ENCODE measurements at regions not wholly inside any gene's neighbourhood (a gene's known extent, or its start where the extent isn't known, plus 50 kb on each side); places are given as distances from the start of the nearest gene placed in this dataset.
A peak's percentile ranks its signal among the peaks of the same experiment; 100 is the strongest.

DNA sequence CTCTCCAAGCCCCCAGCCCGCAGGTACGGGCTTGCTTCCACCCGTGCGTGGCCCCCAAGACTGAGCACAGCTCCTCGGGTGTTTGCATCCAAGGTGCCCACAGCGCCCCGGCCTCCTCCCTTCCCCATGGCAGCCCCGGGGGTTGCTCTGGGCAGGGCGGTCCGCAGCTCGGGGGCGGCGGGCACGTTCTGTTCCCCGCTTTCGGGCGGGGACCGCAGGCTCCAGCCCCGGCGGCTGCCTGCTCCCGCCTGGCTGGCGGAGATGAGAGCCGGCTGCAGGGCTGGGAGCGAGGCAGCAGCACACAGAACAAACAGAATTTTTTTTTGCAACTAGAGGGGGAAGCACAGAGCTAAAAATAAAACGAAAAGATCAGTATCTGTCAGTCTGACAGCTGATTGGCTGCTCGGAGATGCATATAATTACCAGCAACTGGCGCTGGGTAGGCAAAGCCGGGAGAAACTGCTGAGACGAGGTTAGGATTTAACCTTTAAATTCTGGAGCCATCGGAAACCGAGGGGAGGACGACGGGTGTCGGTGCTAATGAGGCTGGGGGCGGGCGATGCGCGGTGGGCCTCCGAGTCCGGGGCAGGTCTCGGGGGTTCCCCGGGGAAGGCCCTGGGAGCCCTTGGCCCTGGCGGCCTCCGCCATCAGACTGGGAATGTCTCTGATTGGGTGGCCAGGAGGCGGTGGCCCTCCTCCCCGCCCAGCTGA is 142.7 kb upstream of the IER5L start:
- no peak overlapping the region for H3K27ac ChIP-seq (ENCODE audit: low read length)
- H3K4me1 ChIP-seq (ENCODE audit: insufficient read depth, low read length): 0 out of 2 replicates have a peak, but pooled peaks cover 4% of the 10 kb centered on the region
- no peaks in the 10 kb centered on the region for H3K9me3 ChIP-seq (ENCODE audit: insufficient read depth, low read depth, low read length)
- H3K9ac ChIP-seq (ENCODE audit: low read depth, low read length): peak overlapping the region; percentile 35; the same call in 1 of the 2 replicates
- peak overlapping the region; percentile 38; the same call in 1 of the 2 replicates for H3K4me3 ChIP-seq (ENCODE audit: low read length)
- H3K36me3 ChIP-seq (ENCODE audit: insufficient read depth, low read depth, low read length): no peaks in the 10 kb centered on the region
- H3K27me3 ChIP-seq (ENCODE audit: insufficient read depth, low read length): peaks cover 20% of the 10 kb centered on the region

DNA sequence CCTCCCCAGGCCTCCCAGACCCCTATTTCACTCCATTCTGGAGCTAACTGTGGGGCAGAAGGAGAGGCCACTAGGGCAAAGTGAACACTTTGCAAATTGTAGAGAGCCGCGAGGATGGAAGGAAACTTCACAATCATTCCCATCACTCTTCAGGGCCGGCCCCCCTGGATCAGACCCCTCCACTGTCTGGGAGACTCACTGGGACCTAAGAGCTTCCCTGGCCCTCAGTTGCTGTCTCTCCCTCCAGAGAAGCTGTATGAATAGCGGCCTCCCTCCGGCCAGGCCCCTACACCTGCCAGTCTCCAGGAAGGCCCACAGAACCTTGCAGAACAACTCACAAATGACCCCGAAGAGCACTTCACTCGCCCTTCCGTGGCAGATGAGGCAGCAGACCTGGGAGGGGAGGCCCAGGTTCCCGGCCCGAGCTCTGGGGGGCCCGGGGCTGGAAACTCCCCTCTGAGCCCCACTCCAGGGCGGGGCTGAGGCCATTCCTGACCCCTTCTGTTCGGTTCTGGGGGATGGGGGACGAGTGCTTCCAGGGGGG is 141.9 kb upstream of the IER5L start:
- H3K36me3 ChIP-seq (ENCODE audit: insufficient read depth, low read depth, low read length): no peaks in the 10 kb centered on the region
- H3K9ac ChIP-seq (ENCODE audit: low read depth, low read length): peak overlapping the region; percentile 35; the same call in 1 of the 2 replicates
- H3K4me3 ChIP-seq (ENCODE audit: low read length): peak overlapping the region; percentile 38; the same call in 1 of the 2 replicates
- peaks cover 20% of the 10 kb centered on the region for H3K27me3 ChIP-seq (ENCODE audit: insufficient read depth, low read length)
- H3K9me3 ChIP-seq (ENCODE audit: insufficient read depth, low read depth, low read length): no peaks in the 10 kb centered on the region
- H3K4me1 ChIP-seq (ENCODE audit: insufficient read depth, low read length): 0 out of 2 replicates have a peak, but pooled peaks cover 4% of the 10 kb centered on the region
- no peak overlapping the region for H3K27ac ChIP-seq (ENCODE audit: low read length)

DNA sequence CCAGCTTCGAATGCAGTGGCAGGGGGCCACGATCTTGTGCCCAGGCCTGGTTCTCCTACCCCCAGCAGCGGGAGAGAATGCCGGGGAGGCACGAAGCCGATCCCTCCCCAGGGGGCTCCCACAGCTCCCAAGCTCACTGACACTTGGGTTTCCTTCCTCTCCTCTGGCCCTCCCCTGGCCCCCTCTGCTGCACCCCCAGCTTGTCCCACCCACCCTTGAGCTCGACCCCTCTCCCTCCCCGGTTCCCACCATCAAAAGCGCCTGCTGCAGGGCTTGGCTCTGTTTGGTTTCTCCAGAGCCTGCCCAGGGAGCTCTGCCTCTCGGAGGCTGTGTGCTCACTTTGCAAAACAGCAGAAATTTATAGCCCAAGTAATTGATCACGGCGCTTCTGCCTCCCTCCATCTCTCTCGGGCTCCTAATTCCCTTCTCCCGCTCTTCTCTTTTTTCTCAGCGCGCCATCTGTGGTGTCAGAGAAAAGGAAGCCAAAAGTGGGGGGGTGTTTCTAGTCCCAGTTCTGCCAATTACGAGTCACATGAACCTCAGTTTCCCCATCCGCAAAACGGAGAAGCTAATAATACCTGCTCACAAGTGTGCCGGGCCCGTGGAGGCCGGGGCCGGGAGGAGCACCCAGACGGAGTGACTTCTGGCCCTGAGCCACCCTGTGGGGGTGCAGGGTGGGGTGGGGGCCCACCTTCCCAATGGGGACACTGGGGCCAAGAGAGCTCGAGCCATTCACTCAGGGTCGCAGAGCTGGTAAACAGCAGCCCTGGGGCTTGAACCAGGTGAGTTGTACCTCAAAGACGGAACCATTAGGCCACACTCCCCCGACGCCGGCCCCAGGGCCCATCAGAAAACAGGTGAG is 141.2 kb upstream of the IER5L start:
- no peak overlapping the region for H3K27ac ChIP-seq (ENCODE audit: low read length)

DNA sequence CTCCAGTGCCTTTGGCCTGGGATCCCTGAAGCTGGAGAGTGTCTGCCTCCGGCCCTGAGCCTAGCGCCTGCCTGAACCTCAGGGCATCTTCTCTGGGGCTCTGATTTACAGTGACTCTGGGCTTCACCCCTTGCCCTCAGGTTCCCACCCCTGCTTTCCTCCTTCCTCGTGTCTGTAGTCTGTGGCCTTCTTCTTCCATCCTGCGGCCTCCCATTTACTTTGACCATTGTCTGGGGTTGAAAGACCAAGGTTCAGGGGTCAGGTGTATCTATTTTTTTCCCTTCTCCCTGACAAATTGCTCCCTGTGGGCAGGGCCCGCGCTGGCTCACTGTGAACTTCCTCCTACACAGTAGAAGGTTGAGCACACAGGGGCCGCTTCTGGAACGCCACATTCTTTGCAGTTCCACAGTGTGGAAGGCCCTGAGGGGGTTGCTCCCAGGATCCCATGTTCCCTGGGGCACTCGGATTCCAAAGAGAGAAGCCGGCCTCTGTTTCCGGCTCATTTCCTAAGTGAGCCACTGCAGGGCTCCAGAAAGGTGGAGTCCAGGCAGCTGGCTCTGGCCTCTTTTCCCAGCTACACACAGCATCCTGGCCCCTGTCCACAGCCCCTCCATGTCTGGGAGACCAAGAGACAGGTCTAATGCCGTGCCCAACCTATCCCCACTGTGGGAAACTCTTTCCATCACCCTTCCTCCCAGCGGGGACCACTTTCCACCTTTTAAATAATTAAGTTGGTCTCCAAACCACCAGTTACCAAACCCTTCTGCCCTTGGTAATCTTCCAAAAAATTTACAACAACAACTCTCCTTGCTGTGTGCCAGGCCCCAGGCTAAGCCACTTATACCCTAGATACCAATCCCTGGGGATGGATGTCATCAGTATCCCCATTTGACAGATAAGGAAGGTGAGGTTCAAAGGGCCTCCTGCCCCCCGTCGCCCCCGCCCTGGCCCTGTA is 140.3 kb upstream of the IER5L start:
- H3K27ac ChIP-seq (ENCODE audit: low read length): no peak overlapping the region
- no peaks in the 10 kb centered on the region for H3K9me3 ChIP-seq (ENCODE audit: insufficient read depth, low read depth, low read length)
- H3K9ac ChIP-seq (ENCODE audit: low read depth, low read length): no peak overlapping the region
- H3K36me3 ChIP-seq (ENCODE audit: insufficient read depth, low read depth, low read length): no peaks in the 10 kb centered on the region
- H3K4me1 ChIP-seq (ENCODE audit: insufficient read depth, low read length): 0 out of 2 replicates have a peak, but pooled peaks cover 4% of the 10 kb centered on the region
- peaks cover 20% of the 10 kb centered on the region for H3K27me3 ChIP-seq (ENCODE audit: insufficient read depth, low read length)
- H3K4me3 ChIP-seq (ENCODE audit: low read length): no peak overlapping the region

More for the DNA sequence above, 141.2 kb upstream of the IER5L start:
- Histone ChIP-seq H3K9ac (ENCODE audit: low read depth, low read length) (no peak overlapping the region), H3K4me3 (ENCODE audit: low read length) (no peak overlapping the region), H3K9me3 (ENCODE audit: insufficient read depth, low read depth, low read length) (no peaks in the 10 kb centered on the region), H3K27me3 (ENCODE audit: insufficient read depth, low read length) (peaks cover 20% of the 10 kb centered on the region), H3K4me1 (ENCODE audit: insufficient read depth, low read length) (0 out of 2 replicates have a peak, but pooled peaks cover 4% of the 10 kb centered on the region), H3K36me3 (ENCODE audit: insufficient read depth, low read depth, low read length) (no peaks in the 10 kb centered on the region)

DNA sequence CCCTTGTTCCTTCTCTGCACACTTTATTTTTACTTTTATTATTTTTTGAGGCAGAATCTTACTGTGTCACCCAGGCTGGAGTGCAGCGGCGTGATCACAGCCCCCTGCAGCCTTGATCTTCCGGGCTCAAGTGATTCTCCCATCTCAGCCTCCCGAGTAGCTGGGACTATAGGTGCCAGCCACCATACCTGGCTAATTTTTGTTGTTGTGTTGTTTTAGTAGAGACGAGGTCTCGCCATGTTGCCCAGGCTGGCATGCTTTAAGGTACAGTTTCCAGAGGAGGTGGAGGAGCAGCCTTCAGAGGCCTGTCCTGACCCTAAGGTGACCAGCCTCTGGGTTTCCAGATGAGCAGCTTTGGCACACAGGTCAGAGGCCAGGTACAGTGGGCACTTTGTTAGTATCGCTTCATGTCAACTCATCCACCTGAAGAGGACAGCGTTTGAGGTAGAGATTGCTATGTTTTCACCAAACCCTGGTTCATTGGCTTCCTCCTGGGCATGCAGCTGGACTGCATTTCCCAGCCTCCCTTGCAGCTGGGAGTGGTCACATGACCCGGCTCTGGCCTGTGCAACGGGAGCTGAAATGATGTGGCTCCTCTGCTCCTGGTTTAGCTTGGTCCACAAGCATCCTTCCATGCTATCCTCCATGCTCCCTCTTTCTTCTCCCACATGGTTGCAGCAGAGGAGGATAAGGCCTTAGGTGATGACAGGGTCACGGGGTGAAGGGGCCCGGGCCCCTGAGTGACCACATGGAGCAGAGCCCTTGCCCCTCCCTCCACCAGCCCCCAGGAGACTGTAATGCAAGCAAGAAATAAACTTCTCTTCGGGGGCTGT is 139.3 kb upstream of the IER5L start:
- no peak overlapping the region for H3K9ac ChIP-seq (ENCODE audit: low read depth, low read length)

DNA sequence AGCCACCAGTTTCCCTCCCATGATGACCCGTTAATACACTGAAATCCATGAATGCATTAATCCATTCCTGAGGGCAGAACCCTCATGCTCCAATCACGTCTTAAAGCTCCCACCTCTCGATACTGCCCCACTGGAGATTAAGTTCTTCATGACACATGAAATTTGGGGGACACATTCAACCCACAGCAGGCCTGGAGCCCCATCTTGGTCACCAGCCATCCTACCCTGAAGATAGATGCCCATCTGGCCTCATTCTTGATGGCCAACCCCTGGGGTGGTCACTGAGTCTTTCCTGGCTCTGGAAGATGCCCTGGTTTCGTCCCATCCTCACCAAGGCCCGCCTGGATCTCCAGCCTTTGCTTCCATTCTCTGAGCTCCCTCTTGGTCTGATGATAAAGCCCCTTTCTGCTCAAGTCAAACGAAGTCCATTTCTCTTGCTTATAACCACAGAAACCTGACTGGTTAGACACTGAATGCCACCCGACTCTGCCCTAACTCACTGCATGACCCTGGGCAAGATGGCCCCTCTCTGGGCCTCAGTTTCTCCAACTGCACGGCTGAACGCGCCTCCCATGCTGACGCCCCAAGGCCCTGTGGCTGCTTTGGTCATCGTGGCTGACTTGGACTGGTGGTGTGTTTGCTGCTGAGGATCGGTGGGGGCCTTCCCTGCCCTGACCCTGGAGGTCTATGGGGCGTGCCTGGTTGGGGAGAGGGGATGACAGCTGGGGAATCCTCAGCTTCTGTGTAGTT is 138.4 kb upstream of the IER5L start:
- H3K9me3 ChIP-seq (ENCODE audit: insufficient read depth, low read depth, low read length): no peaks in the 10 kb centered on the region
- no peak overlapping the region for H3K4me3 ChIP-seq (ENCODE audit: low read length)
- no peak overlapping the region for H3K9ac ChIP-seq (ENCODE audit: low read depth, low read length)
- peaks cover 14% of the 10 kb centered on the region for H3K27me3 ChIP-seq (ENCODE audit: insufficient read depth, low read length)
- 0 out of 2 replicates have a peak, but pooled peaks cover 4% of the 10 kb centered on the region for H3K4me1 ChIP-seq (ENCODE audit: insufficient read depth, low read length)
- H3K27ac ChIP-seq (ENCODE audit: low read length): no peak overlapping the region
- H3K36me3 ChIP-seq (ENCODE audit: insufficient read depth, low read depth, low read length): no peaks in the 10 kb centered on the region

More for the DNA sequence above, 139.3 kb upstream of the IER5L start:
- H3K27ac ChIP-seq (ENCODE audit: low read length): no peak overlapping the region
- peaks cover 20% of the 10 kb centered on the region for H3K27me3 ChIP-seq (ENCODE audit: insufficient read depth, low read length)
- no peaks in the 10 kb centered on the region for H3K36me3 ChIP-seq (ENCODE audit: insufficient read depth, low read depth, low read length)
- H3K9me3 ChIP-seq (ENCODE audit: insufficient read depth, low read depth, low read length): no peaks in the 10 kb centered on the region
- no peak overlapping the region for H3K4me3 ChIP-seq (ENCODE audit: low read length)
- H3K4me1 ChIP-seq (ENCODE audit: insufficient read depth, low read length): 0 out of 2 replicates have a peak, but pooled peaks cover 4% of the 10 kb centered on the region

DNA sequence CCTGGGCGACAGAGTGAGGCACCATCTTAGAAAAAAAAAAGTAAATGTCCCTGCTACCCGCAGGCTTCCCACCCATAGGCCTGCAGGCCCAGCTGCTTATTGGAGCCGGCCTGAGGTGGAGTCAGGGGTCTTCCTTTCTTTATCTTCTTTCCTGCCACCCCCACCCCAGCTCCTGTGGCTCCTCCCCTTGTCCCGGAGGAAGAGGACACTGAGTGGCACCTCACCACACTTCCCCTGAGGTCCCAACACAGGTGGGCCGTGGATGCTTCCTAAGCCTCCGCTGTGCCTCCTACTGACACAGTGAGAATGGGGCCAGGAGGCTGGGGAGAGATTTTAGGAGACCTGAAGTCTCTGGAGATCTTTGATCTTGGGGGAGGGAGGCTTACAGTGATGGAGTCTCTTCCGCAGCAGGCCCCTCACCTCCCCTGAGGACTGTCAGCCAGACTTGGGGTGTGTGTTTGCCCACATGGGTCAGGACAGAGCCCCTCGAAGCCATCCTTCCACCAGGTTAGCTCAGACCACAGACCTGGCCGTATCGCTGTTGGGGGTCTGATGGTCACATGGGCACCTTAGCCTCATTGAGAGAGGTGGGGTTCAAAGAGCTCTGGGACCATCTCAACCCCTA is 135.4 kb upstream of the IER5L start:
- Histone ChIP-seq H3K27ac (ENCODE audit: low read length) (no peak overlapping the region), H3K4me1 (ENCODE audit: insufficient read depth, low read length) (no peaks in the 10 kb centered on the region), H3K36me3 (ENCODE audit: insufficient read depth, low read depth, low read length) (no peaks in the 10 kb centered on the region), H3K9me3 (ENCODE audit: insufficient read depth, low read depth, low read length) (no peaks in the 10 kb centered on the region), H3K4me3 (ENCODE audit: low read length) (no peak overlapping the region), H3K27me3 (ENCODE audit: insufficient read depth, low read length) (no peaks in the 10 kb centered on the region), H3K9ac (ENCODE audit: low read depth, low read length) (no peak overlapping the region)

DNA sequence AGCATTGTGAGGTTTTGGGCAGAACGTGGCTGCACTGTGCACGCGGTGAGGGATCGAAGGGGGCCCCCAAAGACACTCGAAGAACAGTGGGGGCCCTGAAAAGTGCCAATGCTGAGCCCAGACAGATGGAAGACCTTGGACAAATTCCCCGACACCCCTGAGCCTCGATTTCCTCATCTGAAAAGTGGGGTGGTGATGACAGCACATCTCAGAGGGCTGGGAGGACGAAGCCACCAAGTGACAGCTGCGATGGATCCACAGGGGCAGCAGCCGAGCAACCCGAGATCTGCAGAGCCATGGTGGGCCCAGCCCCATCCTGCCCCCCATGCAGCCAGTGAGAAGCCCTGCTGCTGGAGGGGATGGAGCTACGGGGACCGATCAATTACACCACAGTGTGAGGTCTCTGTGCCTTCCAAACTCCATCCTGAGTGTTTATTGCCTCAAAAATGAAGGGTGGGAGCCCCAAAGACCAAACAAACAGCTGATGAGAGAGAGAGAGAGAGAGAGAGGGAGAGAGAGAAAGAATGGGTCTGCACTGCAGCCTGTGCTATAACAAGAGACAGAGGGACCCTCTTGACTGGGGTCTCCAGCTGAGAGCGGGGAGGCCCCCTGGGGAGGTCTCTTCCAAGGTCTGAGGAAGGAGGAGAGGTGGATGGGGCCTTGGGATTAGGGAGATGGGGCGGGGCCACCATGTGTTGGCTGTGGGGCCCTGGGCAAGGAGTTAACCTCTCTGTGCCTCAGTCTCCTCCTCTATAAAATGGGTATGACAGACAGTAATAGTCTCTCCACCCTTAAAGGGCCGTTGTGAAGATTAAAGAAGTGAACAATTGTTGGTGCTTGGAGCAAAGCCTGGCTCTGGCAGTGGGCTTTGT is 134.4 kb upstream of the IER5L start:
- no peak overlapping the region for H3K4me3 ChIP-seq (ENCODE audit: low read length)
- H3K9me3 ChIP-seq (ENCODE audit: insufficient read depth, low read depth, low read length): no peaks in the 10 kb centered on the region
- H3K4me1 ChIP-seq (ENCODE audit: insufficient read depth, low read length): no peaks in the 10 kb centered on the region
- no peaks in the 10 kb centered on the region for H3K27me3 ChIP-seq (ENCODE audit: insufficient read depth, low read length)
- H3K36me3 ChIP-seq (ENCODE audit: insufficient read depth, low read depth, low read length): no peaks in the 10 kb centered on the region
- H3K27ac ChIP-seq (ENCODE audit: low read length): no peak overlapping the region
- no peak overlapping the region for H3K9ac ChIP-seq (ENCODE audit: low read depth, low read length)

DNA sequence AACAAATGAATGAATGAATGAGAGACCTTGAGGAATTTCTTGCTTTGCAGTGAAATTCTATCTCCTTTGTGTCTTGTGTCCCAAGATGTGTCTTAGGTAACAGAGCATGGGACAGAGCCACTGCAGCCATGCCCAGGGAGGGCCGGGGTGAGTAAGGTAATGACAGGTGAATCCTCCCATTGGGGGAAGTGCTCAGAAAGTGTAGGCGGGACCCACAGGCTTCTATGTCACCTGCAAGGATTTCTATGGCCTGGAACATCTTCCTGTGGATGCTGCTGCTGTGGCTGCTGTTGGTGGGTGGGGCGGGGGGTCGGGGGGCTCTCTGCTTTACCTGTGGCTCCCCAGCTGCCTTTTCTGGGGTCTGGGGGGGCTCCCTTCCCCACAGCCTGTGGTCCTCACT is 133.6 kb upstream of the IER5L start:
- Histone ChIP-seq H3K4me1 (ENCODE audit: insufficient read depth, low read length) (no peaks in the 10 kb centered on the region), H3K9ac (ENCODE audit: low read depth, low read length) (no peak overlapping the region), H3K4me3 (ENCODE audit: low read length) (no peak overlapping the region), H3K27me3 (ENCODE audit: insufficient read depth, low read length) (no peaks in the 10 kb centered on the region), H3K36me3 (ENCODE audit: insufficient read depth, low read depth, low read length) (no peaks in the 10 kb centered on the region), H3K27ac (ENCODE audit: low read length) (no peak overlapping the region), H3K9me3 (ENCODE audit: insufficient read depth, low read depth, low read length) (no peaks in the 10 kb centered on the region)
